GM23338 (cell line): ENCODE measurements at regions not wholly inside any gene's neighbourhood (a gene's known extent, or its start where the extent isn't known, plus 50 kb on each side); places are given as distances from the start of the nearest gene placed in this dataset.

Experiments
- ATAC-seq: fragments of 200-7000 bp; cut with Tn5 transposase; 3 replicates; pipeline ENCODE4 v1.9.1; 2020
- DNase-seq: peaks from one replicate; pipeline ENCODE4 v3.0.0-alpha.2; 2015; ENCODE audit warnings: low spot score
- H2AFZ ChIP-seq: fragments of 200-600 bp; sonication (generic); 2 replicates; pipeline ENCODE4 v1.8.0; 2016; ENCODE audit warnings: antibody characterized with exemption, mild to moderate bottlenecking, moderate library complexity
- H3F3A ChIP-seq: fragments of 200-600 bp; sonication (generic); replicated peaks from 2 replicates; pipeline ENCODE4 v1.8.0; 2017; ENCODE audit warnings: antibody characterized with exemption, mixed run types, low read depth
- H3K27ac ChIP-seq: fragments of 200-600 bp; sonication (generic); 2 replicates; pipeline ENCODE4 v1.6.1; 2016; ENCODE audit warnings: low read depth
- H3K27me3 ChIP-seq: fragments of 200-600 bp; sonication (generic); 2 replicates; pipeline ENCODE4 v1.8.0; 2016; ENCODE audit warnings: mild to moderate bottlenecking, mixed run types, moderate library complexity; ENCODE audit not compliant: insufficient read depth
- H3K36me3 ChIP-seq: fragments of 200-600 bp; sonication (generic); 2 replicates; pipeline ENCODE4 v1.8.0; 2016; ENCODE audit warnings: mild to moderate bottlenecking; ENCODE audit not compliant: insufficient read depth
- H3K4me1 ChIP-seq: fragments of 200-600 bp; sonication (generic); 2 replicates; pipeline ENCODE4 v1.8.0; 2016; ENCODE audit warnings: mild to moderate bottlenecking, moderate library complexity; ENCODE audit not compliant: insufficient read depth
- H3K4me2 ChIP-seq: fragments of 200-600 bp; sonication (generic); 2 replicates; pipeline ENCODE4 v1.7.1; 2017; ENCODE audit warnings: mixed run types
- H3K4me3 ChIP-seq: fragments of 200-600 bp; sonication (generic); 2 replicates; pipeline ENCODE4 v1.6.1; 2016; ENCODE audit warnings: mixed run types
- H3K79me2 ChIP-seq: fragments of 200-600 bp; sonication (generic); replicated peaks from 2 replicates; pipeline ENCODE4 v1.8.0; 2017; ENCODE audit warnings: mild to moderate bottlenecking; ENCODE audit not compliant: insufficient read depth
- H3K9me2 ChIP-seq: fragments of 200-600 bp; sonication (generic); 2 replicates; pipeline ENCODE4 v1.8.0; 2017; ENCODE audit not compliant: insufficient read depth
- H4K20me1 ChIP-seq: fragments of 200-600 bp; sonication (generic); replicated peaks from 2 replicates; pipeline ENCODE4 v1.8.0; 2017; ENCODE audit warnings: mild to moderate bottlenecking; ENCODE audit not compliant: insufficient read depth
- H3K27ac Mint-ChIP-seq: 2 replicates; pipeline ENCODE4 v1.8.0; 2020; ENCODE audit warnings: inconsistent platforms, mild to moderate bottlenecking, moderate library complexity, mixed read lengths
- H3K27me3 Mint-ChIP-seq: 3 replicates; pipeline ENCODE4 v1.8.0; 2022; ENCODE audit warnings: low read depth, mild to moderate bottlenecking, moderate library complexity, mixed read lengths, inconsistent platforms; ENCODE audit not compliant: insufficient read depth, poor library complexity
- H3K36me3 Mint-ChIP-seq: 3 replicates; pipeline ENCODE4 v1.8.0; 2021; ENCODE audit warnings: low read depth, mild to moderate bottlenecking, inconsistent platforms, moderate library complexity, mixed read lengths
- H3K4me1 Mint-ChIP-seq: 3 replicates; pipeline ENCODE4 v1.8.0; 2020; ENCODE audit warnings: mild to moderate bottlenecking, inconsistent platforms, mixed read lengths
- H3K4me3 Mint-ChIP-seq: 3 replicates; pipeline ENCODE4 v1.8.0; 2021; ENCODE audit warnings: moderate library complexity, mild to moderate bottlenecking, inconsistent platforms, mixed read lengths
- H3K9me3 Mint-ChIP-seq: 3 replicates; pipeline ENCODE4 v1.8.0; 2020; ENCODE audit warnings: moderate library complexity, mild to moderate bottlenecking, inconsistent platforms, mixed read lengths
- EZH2phosphoT487 ChIP-seq: fragments of 200-600 bp; sonication (generic); IDR thresholded peaks from one replicate; pipeline ENCODE4 v1.8.1; 2018; ENCODE audit warnings: antibody characterized with exemption; ENCODE audit not compliant: unreplicated experiment
- JUNB ChIP-seq: IDR thresholded peaks from one replicate; pipeline ENCODE4 v1.6.1; 2016; ENCODE audit warnings: antibody characterized with exemption; ENCODE audit not compliant: unreplicated experiment
- ZNF331 ChIP-seq: fragments of 250-450 bp; sonication (Bioruptor Pico); IDR thresholded peaks from 2 replicates; pipeline ENCODE4 v1.5.0; 2020; ENCODE audit warnings: low read depth, mild to moderate bottlenecking, moderate library complexity
- TF ChIP-seq, protein P1 (sequence below): fragments of 250-450 bp; sonication (Bioruptor Pico); IDR thresholded peaks from 2 replicates; pipeline ENCODE4 v1.5.0; 2020; ENCODE audit warnings: mild to moderate bottlenecking, moderate library complexity
- TF ChIP-seq, protein P2 (sequence below): IDR thresholded peaks from 2 replicates; pipeline ENCODE4 v1.6.1; 2016; ENCODE audit warnings: antibody characterized with exemption

DNA sequence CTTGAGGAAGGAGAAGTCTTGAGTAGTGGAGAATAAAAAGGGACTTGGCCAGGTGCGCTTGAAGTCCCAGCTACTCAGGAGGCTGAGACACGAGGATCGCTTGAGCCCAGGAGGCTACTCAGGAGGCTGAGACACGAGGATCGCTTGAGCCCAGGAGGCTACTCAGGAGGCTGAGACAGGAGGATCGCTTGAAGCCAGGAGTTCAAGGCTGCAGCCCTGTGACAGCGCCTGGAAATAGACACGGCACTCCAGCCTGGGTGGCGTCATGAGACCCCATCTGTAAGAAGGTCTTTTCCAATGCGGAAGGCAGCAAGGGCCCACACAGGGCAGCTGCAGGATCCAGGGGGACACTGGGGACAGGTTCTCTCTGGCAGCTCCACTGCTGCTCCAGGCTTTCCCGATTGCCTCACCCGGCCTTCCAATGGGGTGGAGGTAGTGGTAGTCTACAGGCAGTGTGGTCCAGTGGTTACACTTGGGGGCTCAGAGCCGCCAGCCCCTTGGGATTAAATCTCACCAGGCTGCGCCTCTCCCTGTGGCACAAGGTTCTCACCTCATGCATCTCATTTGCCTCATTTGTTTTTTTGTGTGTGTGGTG, 143.4 kb downstream of the SEC14L1 start:
- no peak overlapping the region for H3K27ac ChIP-seq
- H3K36me3 ChIP-seq: no peaks in the 10 kb centered on the region
- H3K27me3 Mint-ChIP-seq: peaks cover 22% of the 10 kb centered on the region
- H4K20me1 ChIP-seq: no peaks in the 10 kb centered on the region; the same call in 1 of the 2 replicates
- H3F3A ChIP-seq: peaks cover 6% of the 10 kb centered on the region
- peaks cover 24% of the 10 kb centered on the region for H3K27me3 ChIP-seq
- peaks cover 6% of the 10 kb centered on the region; the same call in 1 of the 3 replicates for H3K36me3 Mint-ChIP-seq
- H3K4me3 Mint-ChIP-seq: no peak overlapping the region; the same call in 2 of the 3 replicates
- no peak for ATAC-seq
- no peak overlapping the region for H2AFZ ChIP-seq
- H3K27ac Mint-ChIP-seq: no peak overlapping the region
- no peak overlapping the region for H3K4me2 ChIP-seq
- H3K4me1 ChIP-seq: peaks cover 44% of the 10 kb centered on the region
- no peaks in the 10 kb centered on the region for H3K9me3 Mint-ChIP-seq
- TF ChIP-seq, protein P1, sequence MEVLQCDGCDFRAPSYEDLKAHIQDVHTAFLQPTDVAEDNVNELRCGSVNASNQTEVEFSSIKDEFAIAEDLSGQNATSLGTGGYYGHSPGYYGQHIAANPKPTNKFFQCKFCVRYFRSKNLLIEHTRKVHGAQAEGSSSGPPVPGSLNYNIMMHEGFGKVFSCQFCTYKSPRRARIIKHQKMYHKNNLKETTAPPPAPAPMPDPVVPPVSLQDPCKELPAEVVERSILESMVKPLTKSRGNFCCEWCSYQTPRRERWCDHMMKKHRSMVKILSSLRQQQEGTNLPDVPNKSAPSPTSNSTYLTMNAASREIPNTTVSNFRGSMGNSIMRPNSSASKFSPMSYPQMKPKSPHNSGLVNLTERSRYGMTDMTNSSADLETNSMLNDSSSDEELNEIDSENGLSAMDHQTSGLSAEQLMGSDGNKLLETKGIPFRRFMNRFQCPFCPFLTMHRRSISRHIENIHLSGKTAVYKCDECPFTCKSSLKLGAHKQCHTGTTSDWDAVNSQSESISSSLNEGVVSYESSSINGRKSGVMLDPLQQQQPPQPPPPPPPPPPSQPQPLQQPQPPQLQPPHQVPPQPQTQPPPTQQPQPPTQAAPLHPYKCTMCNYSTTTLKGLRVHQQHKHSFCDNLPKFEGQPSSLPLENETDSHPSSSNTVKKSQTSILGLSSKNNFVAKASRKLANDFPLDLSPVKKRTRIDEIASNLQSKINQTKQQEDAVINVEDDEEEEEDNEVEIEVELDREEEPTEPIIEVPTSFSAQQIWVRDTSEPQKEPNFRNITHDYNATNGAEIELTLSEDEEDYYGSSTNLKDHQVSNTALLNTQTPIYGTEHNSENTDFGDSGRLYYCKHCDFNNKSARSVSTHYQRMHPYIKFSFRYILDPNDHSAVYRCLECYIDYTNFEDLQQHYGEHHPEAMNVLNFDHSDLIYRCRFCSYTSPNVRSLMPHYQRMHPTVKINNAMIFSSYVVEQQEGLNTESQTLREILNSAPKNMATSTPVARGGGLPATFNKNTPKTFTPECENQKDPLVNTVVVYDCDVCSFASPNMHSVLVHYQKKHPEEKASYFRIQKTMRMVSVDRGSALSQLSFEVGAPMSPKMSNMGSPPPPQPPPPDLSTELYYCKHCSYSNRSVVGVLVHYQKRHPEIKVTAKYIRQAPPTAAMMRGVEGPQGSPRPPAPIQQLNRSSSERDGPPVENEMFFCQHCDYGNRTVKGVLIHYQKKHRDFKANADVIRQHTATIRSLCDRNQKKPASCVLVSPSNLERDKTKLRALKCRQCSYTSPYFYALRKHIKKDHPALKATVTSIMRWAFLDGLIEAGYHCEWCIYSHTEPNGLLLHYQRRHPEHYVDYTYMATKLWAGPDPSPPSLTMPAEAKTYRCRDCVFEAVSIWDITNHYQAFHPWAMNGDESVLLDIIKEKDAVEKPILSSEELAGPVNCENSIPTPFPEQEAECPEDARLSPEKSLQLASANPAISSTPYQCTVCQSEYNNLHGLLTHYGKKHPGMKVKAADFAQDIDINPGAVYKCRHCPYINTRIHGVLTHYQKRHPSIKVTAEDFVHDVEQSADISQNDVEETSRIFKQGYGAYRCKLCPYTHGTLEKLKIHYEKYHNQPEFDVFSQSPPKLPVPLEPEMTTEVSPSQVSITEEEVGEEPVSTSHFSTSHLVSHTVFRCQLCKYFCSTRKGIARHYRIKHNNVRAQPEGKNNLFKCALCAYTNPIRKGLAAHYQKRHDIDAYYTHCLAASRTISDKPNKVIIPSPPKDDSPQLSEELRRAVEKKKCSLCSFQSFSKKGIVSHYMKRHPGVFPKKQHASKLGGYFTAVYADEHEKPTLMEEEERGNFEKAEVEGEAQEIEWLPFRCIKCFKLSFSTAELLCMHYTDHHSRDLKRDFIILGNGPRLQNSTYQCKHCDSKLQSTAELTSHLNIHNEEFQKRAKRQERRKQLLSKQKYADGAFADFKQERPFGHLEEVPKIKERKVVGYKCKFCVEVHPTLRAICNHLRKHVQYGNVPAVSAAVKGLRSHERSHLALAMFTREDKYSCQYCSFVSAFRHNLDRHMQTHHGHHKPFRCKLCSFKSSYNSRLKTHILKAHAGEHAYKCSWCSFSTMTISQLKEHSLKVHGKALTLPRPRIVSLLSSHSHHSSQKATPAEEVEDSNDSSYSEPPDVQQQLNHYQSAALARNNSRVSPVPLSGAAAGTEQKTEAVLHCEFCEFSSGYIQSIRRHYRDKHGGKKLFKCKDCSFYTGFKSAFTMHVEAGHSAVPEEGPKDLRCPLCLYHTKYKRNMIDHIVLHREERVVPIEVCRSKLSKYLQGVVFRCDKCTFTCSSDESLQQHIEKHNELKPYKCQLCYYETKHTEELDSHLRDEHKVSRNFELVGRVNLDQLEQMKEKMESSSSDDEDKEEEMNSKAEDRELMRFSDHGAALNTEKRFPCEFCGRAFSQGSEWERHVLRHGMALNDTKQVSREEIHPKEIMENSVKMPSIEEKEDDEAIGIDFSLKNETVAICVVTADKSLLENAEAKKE (CRISPR knock-in tag): no peak
- no peak for TF ChIP-seq ZNF331 (CRISPR knock-in tag)
- TF ChIP-seq EZH2phosphoT487: no peak
- no peak overlapping the region for H3K4me3 ChIP-seq
- no peak for DNase-seq
- no peaks in the 10 kb centered on the region for H3K9me2 ChIP-seq
- H3K79me2 ChIP-seq: peaks cover 45% of the 10 kb centered on the region
- H3K4me1 Mint-ChIP-seq: peaks cover 59% of the 10 kb centered on the region

DNA sequence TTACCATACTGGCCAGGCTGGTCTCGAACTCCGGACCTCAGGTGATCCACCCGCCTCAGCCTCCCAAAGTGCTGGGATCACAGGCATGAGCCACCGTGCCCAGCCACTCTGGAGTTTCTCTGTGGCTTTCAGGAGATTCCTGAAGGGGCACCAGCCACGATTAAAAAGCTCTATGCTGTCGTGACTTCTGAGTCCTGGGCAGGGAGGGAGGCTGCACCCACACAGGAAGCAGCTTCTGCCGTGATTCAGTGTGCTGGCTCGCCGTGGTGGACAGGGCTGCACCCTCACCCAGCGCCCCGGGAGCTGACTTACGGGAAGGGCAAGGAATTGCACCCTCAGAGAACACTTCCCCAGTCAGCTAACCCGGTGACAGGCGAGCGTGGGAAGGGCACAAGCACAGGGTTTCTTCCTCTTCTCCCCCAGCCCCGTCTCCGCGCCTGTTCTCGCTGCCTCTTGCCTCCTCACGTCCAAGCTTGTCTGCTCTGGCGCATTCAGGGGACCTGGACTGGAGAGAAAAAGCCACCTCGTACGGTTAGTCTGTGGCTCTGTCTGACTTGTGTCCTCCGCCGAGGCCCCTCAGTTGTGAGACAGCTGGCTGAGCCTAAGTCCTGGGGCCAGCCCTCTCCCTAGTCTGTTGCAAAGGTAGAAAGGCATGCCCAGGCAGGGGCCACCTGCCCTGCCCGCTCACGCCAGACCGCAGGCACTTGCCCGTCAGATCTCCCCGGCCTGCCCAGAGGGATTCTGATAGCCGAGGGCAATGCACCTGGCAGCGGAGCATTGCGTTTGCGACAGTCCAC, 145.0 kb downstream of the SEC14L1 start:
- peaks cover 9% of the 10 kb centered on the region for H3K27me3 ChIP-seq
- H3K4me3 ChIP-seq: no peak overlapping the region
- Mint-ChIP-seq H3K4me3 (no peak overlapping the region), H3K27me3 (peaks cover 12% of the 10 kb centered on the region), H3K27ac (peak overlapping the region; percentile 91; the same call in 1 of the 2 replicates), H3K9me3 (no peaks in the 10 kb centered on the region), H3K36me3 (peaks cover 6% of the 10 kb centered on the region; the same call in 1 of the 3 replicates), H3K4me1 (peaks cover 43% of the 10 kb centered on the region)
- ATAC-seq (no peak), DNase-seq (no peak)
- no peaks in the 10 kb centered on the region for H3K36me3 ChIP-seq
- H3K4me2 ChIP-seq: no peak overlapping the region
- peaks cover 56% of the 10 kb centered on the region for H3K79me2 ChIP-seq
- peaks cover 32% of the 10 kb centered on the region for H3K4me1 ChIP-seq
- H3F3A ChIP-seq: no peaks in the 10 kb centered on the region
- no peak overlapping the region for H2AFZ ChIP-seq
- H3K9me2 ChIP-seq: no peaks in the 10 kb centered on the region
- H3K27ac ChIP-seq: no peak overlapping the region; the same call in 1 of the 2 replicates
- H4K20me1 ChIP-seq: no peaks in the 10 kb centered on the region; the same call in none of the 2 replicates
- TF ChIP-seq JUNB: no peak
- TF ChIP-seq, protein P2, sequence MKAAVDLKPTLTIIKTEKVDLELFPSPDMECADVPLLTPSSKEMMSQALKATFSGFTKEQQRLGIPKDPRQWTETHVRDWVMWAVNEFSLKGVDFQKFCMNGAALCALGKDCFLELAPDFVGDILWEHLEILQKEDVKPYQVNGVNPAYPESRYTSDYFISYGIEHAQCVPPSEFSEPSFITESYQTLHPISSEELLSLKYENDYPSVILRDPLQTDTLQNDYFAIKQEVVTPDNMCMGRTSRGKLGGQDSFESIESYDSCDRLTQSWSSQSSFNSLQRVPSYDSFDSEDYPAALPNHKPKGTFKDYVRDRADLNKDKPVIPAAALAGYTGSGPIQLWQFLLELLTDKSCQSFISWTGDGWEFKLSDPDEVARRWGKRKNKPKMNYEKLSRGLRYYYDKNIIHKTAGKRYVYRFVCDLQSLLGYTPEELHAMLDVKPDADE: no peak
